OCI-LY7 (cell line): ENCODE measurements at regions not wholly inside any gene's neighbourhood (a gene's known extent, or its start where the extent isn't known, plus 50 kb on each side); places are given as distances from the start of the nearest gene placed in this dataset.

Experiments used
- BruUV-seq: library from RNA; stranded (reverse); fragments of 400-500 nt; replicated peaks from 2 replicates; lab custom pipeline; 2021; lab: Mats Ljungman, UMichigan
- CTCF ChIA-PET: fragments of 300-600 bp; sonication (Branson Sonifier 250); formaldehyde crosslinking; loops from one replicate; lab custom pipeline; 2022; ENCODE audit warnings: antibody characterized with exemption; ENCODE audit not compliant: unreplicated experiment; lab: Charles Lee
- POLR2A ChIA-PET: fragments of 300-600 bp; sonication (Branson Sonifier 250); formaldehyde crosslinking; loops from one replicate; lab custom pipeline; 2022; ENCODE audit warnings: antibody characterized with exemption; lab: Charles Lee
- DNase-seq: peaks from one replicate; pipeline ENCODE4 v3.0.0-alpha.2; 2015; ENCODE audit warnings: low spot score
- H2AFZ ChIP-seq: fragments of 200-600 bp; sonication (generic), shearing (Covaris generic); 2 replicates; pipeline ENCODE4 v1.6.1; 2014; ENCODE audit warnings: mild to moderate bottlenecking, antibody characterized with exemption, low read length, moderate library complexity
- H3K27ac ChIP-seq: fragments of 200-600 bp; sonication (generic); 2 replicates; pipeline ENCODE4 v1.5.1; 2014; ENCODE audit warnings: mixed run types, low read depth, mild to moderate bottlenecking, moderate library complexity, low read length, inconsistent platforms; ENCODE audit not compliant: poor library complexity, severe bottlenecking
- H3K36me3 ChIP-seq: fragments of 200-600 bp; sonication (generic); 2 replicates; pipeline ENCODE4 v1.6.1; 2014; ENCODE audit warnings: mild to moderate bottlenecking, antibody characterized with exemption, low read length, moderate library complexity, mixed read lengths; ENCODE audit not compliant: insufficient read depth
- H3K4me1 ChIP-seq: fragments of 200-600 bp; sonication (generic); 2 replicates; pipeline ENCODE4 v1.5.1; 2014; ENCODE audit warnings: mild to moderate bottlenecking, low read length; ENCODE audit not compliant: insufficient read depth, poor library complexity, severe bottlenecking
- H3K4me2 ChIP-seq: fragments of 200-600 bp; sonication (generic); 2 replicates; pipeline ENCODE4 v1.6.1; 2014; ENCODE audit warnings: mild to moderate bottlenecking, low read length
- H3K4me3 ChIP-seq: fragments of 200-600 bp; sonication (generic); 2 replicates; pipeline ENCODE4 v1.5.1; 2014; ENCODE audit warnings: mild to moderate bottlenecking, low read depth, low read length; ENCODE audit not compliant: poor library complexity, severe bottlenecking
- H3K79me2 ChIP-seq: fragments of 200-600 bp; sonication (generic); 2 replicates; pipeline ENCODE4 v1.6.1; 2016; ENCODE audit warnings: low read depth, mild to moderate bottlenecking, low read length, moderate library complexity, mixed read lengths; ENCODE audit not compliant: insufficient read depth
- H3K9me2 ChIP-seq: fragments of 200-600 bp; sonication (generic); 2 replicates; pipeline ENCODE4 v1.6.1; 2016; ENCODE audit warnings: mild to moderate bottlenecking, low read length, mixed read lengths; ENCODE audit not compliant: insufficient read depth
- H3K9me3 ChIP-seq: fragments of 200-600 bp; sonication (generic); 2 replicates; pipeline ENCODE4 v1.6.1; 2014; ENCODE audit warnings: mild to moderate bottlenecking, mixed run types, low read length, mixed read lengths
- H4K20me1 ChIP-seq: fragments of 200-600 bp; sonication (generic); 2 replicates; pipeline ENCODE4 v1.6.1; 2014; ENCODE audit warnings: mild to moderate bottlenecking, antibody characterized with exemption, low read length, moderate library complexity, mixed read lengths; ENCODE audit not compliant: insufficient read depth
- CTCF ChIP-seq: fragments of 200-600 bp; sonication (generic); conservative IDR thresholded peaks from 2 replicates; pipeline ENCODE4 v1.5.1; 2014; ENCODE audit warnings: mild to moderate bottlenecking, antibody characterized with exemption, low read length, moderate library complexity, mixed read lengths
- EZH2phosphoT487 ChIP-seq: fragments of 200-600 bp; sonication (generic); IDR thresholded peaks from 2 replicates; pipeline ENCODE4 v1.6.1; 2018; ENCODE audit warnings: low read depth, borderline replicate concordance, mild to moderate bottlenecking, mixed run types, antibody characterized with exemption, low read length, moderate library complexity, mixed read lengths
- intact Hi-C: fragments of 100-400 bp; cut with micrococcal nuclease; formaldehyde crosslinking; loops from one replicate; pipeline ENCODE4 v1.10.0; 2022; ENCODE audit not compliant: unreplicated experiment

- H3K27ac ChIP-seq, result no peak overlapping the region
- H3K9me2 ChIP-seq, result no peaks in the 10 kb centered on the region
- ChIA-PET CTCF (no interaction called here), POLR2A (no interaction called here)
- no peaks in the 10 kb centered on the region for H3K79me2 ChIP-seq
- no peaks in the 10 kb centered on the region for H3K36me3 ChIP-seq
- no peaks in the 10 kb centered on the region for H3K4me1 ChIP-seq
- H4K20me1 ChIP-seq, result no peaks in the 10 kb centered on the region
- BruUV-seq, result no TSS peak
- no peaks in the 10 kb centered on the region for H3K9me3 ChIP-seq
- no peak overlapping the region for H3K4me3 ChIP-seq
- H3K4me2 ChIP-seq, result no peak overlapping the region
- intact Hi-C loops, result no loop called here
- H2AFZ ChIP-seq, result no peak overlapping the region
- TF ChIP-seq CTCF (no peak), EZH2phosphoT487 (no peak)
- DNase-seq, result no peak
These were observed 196.8 kb upstream of the STXBP6 start for GRCh38 chr14:25246751-25247150.

- H3K36me3 ChIP-seq, result no peaks in the 10 kb centered on the region
- H3K9me2 ChIP-seq, result no peaks in the 10 kb centered on the region
- ChIA-PET POLR2A (interaction anchor here (0.7 kb wide), 1 partner anchor 149 kb away, joined by 4 read pairs; no protein-coding TSS in a partner anchor), CTCF (no interaction called here)
- BruUV-seq, result no TSS peak
- H3K79me2 ChIP-seq, result no peaks in the 10 kb centered on the region
- no peak overlapping the region for H3K4me3 ChIP-seq
- no peaks in the 10 kb centered on the region for H4K20me1 ChIP-seq
- intact Hi-C loops, result no loop called here
- no peaks in the 10 kb centered on the region for H3K9me3 ChIP-seq
- H2AFZ ChIP-seq, result no peak overlapping the region
- H3K4me2 ChIP-seq, result no peak overlapping the region
- DNase-seq, result no peak
- no peaks in the 10 kb centered on the region for H3K4me1 ChIP-seq
- no peak for TF ChIP-seq EZH2phosphoT487
- TF ChIP-seq CTCF, result no peak
- H3K27ac ChIP-seq, result no peak overlapping the region
These were observed 189.2 kb upstream of the STXBP6 start for GRCh38 chr14:25239170-25239569.

GRCh38 chr14:25237845-25238244, 187.9 kb upstream of the STXBP6 start:
- no peaks in the 10 kb centered on the region for H3K36me3 ChIP-seq
- no TSS peak for BruUV-seq
- H3K4me2 ChIP-seq, result no peak overlapping the region
- TF ChIP-seq CTCF (peak; percentile 57), EZH2phosphoT487 (no peak)
- H3K4me3 ChIP-seq, result no peak overlapping the region
- no peaks in the 10 kb centered on the region for H3K4me1 ChIP-seq
- no peak overlapping the region for H3K27ac ChIP-seq
- H2AFZ ChIP-seq, result no peak overlapping the region
- no peaks in the 10 kb centered on the region for H3K9me2 ChIP-seq
- intact Hi-C loops, result no loop called here
- CTCF ChIA-PET, result no interaction called here
- no peaks in the 10 kb centered on the region for H3K79me2 ChIP-seq
- DNase-seq, result peak; percentile 8
- H4K20me1 ChIP-seq, result no peaks in the 10 kb centered on the region
- H3K9me3 ChIP-seq, result no peaks in the 10 kb centered on the region
- POLR2A ChIA-PET, result interaction anchor here (0.7 kb wide), 1 partner anchor 294 kb away, joined by 3 read pairs; no protein-coding TSS in a partner anchor
